Liver (tissue), 2 donors: ENCODE measurements at regions not wholly inside any gene's neighbourhood (a gene's known extent, or its start where the extent isn't known, plus 50 kb on each side); places are given as distances from the start of the nearest gene placed in this dataset.

ENCODE experiments used
- JUND ChIP-seq, 2 donors: IDR thresholded peaks; 2 replicates each; pipeline ENCODE4 v1.6.1; 2016; ENCODE audit warnings: antibody characterized with exemption in 2 of 2
- RAD21 ChIP-seq, 2 donors: IDR thresholded peaks; 2 replicates each; pipeline ENCODE4 v1.6.1; 2016; ENCODE audit warnings: antibody characterized with exemption in 2 of 2, mild to moderate bottlenecking in 2 of 2
- SP1 ChIP-seq: IDR thresholded peaks from 2 replicates; pipeline ENCODE4 v1.6.1; 2018; ENCODE audit warnings: antibody characterized with exemption, mild to moderate bottlenecking
- donor health status: healthy.

DNA sequence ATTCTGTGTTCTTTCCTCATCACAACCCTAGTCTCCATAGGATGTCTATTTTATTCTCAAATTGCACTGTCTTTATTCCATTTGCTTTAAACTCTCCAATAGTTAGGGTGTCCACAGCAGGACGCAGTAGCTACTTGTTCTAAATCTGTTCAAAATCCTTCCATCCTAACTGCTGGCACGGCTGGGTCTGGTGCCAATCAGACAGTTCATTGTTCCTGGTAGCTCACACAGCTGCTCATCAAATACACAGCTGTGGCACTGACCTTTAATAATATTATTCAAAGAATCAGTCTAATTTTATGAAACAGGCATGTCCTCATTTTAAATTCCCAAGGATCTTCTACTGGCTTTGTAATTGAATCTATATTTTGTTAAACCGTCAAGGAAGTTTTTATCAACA lies 59.7 kb upstream of the TMEFF2 start:
- TF ChIP-seq RAD21 (IDR thresholded peaks at IDR 0.05) (no peak), JUND (IDR thresholded peaks at IDR 0.05) (no peak), SP1 (no peak)
